C4-2B (cell line): ENCODE measurements at regions not wholly inside any gene's neighbourhood (a gene's known extent, or its start where the extent isn't known, plus 50 kb on each side); places are given as distances from the start of the nearest gene placed in this dataset.

Experiments used
- ZFX ChIP-seq: fragments of 450-650 bp; IDR thresholded peaks from 2 replicates; pipeline ENCODE4 v1.6.1; 2017
- TF ChIP-seq, protein P1 (sequence below): fragments of 450-650 bp; conservative IDR thresholded peaks from 2 replicates; pipeline ENCODE4 v1.5.1; 2017; ENCODE audit warnings: mild to moderate bottlenecking

DNA sequence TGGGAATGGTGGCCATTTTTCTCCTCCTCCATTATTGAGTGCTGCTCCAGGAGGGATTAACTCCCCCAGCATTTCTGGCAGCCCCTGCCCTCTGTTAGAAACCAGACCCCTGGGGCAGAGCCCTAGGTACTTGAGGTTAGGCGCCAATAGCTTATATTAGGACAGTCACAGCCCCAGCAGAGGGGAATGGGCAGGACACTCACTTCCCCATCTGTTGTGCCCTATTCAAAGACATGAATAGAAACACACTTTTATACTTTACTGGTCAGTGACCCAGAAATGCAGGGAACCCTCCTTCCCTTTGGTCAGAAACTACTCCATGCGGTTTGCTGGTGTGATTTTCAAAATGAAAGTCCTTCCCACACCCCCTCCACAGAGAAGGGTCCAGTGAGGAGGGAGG lies 267.7 kb downstream of the PTBP2 start:
- TF ChIP-seq, protein P1, sequence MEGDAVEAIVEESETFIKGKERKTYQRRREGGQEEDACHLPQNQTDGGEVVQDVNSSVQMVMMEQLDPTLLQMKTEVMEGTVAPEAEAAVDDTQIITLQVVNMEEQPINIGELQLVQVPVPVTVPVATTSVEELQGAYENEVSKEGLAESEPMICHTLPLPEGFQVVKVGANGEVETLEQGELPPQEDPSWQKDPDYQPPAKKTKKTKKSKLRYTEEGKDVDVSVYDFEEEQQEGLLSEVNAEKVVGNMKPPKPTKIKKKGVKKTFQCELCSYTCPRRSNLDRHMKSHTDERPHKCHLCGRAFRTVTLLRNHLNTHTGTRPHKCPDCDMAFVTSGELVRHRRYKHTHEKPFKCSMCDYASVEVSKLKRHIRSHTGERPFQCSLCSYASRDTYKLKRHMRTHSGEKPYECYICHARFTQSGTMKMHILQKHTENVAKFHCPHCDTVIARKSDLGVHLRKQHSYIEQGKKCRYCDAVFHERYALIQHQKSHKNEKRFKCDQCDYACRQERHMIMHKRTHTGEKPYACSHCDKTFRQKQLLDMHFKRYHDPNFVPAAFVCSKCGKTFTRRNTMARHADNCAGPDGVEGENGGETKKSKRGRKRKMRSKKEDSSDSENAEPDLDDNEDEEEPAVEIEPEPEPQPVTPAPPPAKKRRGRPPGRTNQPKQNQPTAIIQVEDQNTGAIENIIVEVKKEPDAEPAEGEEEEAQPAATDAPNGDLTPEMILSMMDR = no peak
- TF ChIP-seq ZFX = no peak
